CD8-positive, alpha-beta memory T cell (primary cell): ENCODE measurements at regions not wholly inside any gene's neighbourhood (a gene's known extent, or its start where the extent isn't known, plus 50 kb on each side); places are given as distances from the start of the nearest gene placed in this dataset.

Experiments
- CTCF ChIA-PET: fragments of 350-600 bp; sonication (Branson Sonifier 250); formaldehyde crosslinking; loops from one replicate; lab custom pipeline; 2021; ENCODE audit warnings: antibody characterized with exemption; lab: Charles Lee
- POLR2A ChIA-PET: fragments of 350-600 bp; sonication (Branson Sonifier 250); formaldehyde crosslinking; loops from one replicate; lab custom pipeline; 2021; ENCODE audit warnings: antibody characterized with exemption; lab: Charles Lee
- DNase-seq, 5 donors: peaks; one replicate each; pipeline versions ENCODE4 v3.0.0 to v3.0.0-alpha.2; 2020 to 2022; ENCODE audit warnings: mixed read lengths in 1 of 5
- H3K27ac ChIP-seq: one replicate; pipeline ENCODE4 v1.7.0; 2013; ENCODE audit warnings: low read depth, mild to moderate bottlenecking, low read length, moderate library complexity
- H3K27me3 ChIP-seq: 2 replicates; pipeline ENCODE4 v1.7.0; 2013; ENCODE audit warnings: low read length, mild to moderate bottlenecking; ENCODE audit not compliant: insufficient read depth, poor library complexity, severe bottlenecking
- H3K36me3 ChIP-seq: 2 replicates; pipeline ENCODE4 v1.7.0; 2013; ENCODE audit warnings: mild to moderate bottlenecking, low read length, moderate library complexity; ENCODE audit not compliant: insufficient read depth
- H3K4me1 ChIP-seq: 2 replicates; pipeline ENCODE4 v1.7.0; 2013; ENCODE audit warnings: mild to moderate bottlenecking, low read length, moderate library complexity; ENCODE audit not compliant: insufficient read depth
- H3K4me3 ChIP-seq: 2 replicates; pipeline ENCODE4 v1.7.0; 2013; ENCODE audit warnings: mild to moderate bottlenecking, low read length
- H3K9me3 ChIP-seq: 2 replicates; pipeline ENCODE4 v1.7.0; 2013; ENCODE audit warnings: mild to moderate bottlenecking, low read length
- H3K27ac Mint-ChIP-seq, 8 donors: one replicate each; pipeline ENCODE4 v1.8.0; 2020 to 2021; ENCODE audit warnings: mixed read lengths in 8 of 8, mild to moderate bottlenecking in 6 of 8, inconsistent platforms in 3 of 8, moderate library complexity in 3 of 8
- H3K27me3 Mint-ChIP-seq, 2 donors: one replicate each; pipeline ENCODE4 v1.8.0; 2020 to 2021; ENCODE audit warnings: mixed read lengths in 2 of 2, mild to moderate bottlenecking in 1 of 2, moderate library complexity in 1 of 2
- H3K36me3 Mint-ChIP-seq, 3 donors: one replicate each; pipeline ENCODE4 v1.8.0; 2020 to 2021; ENCODE audit warnings: mixed read lengths in 3 of 3, inconsistent platforms in 1 of 3, mild to moderate bottlenecking in 1 of 3
- H3K4me1 Mint-ChIP-seq, 3 donors: one replicate each; pipeline ENCODE4 v1.8.0; 2020 to 2021; ENCODE audit warnings: mixed read lengths in 3 of 3, inconsistent platforms in 1 of 3, mild to moderate bottlenecking in 1 of 3
- H3K4me3 Mint-ChIP-seq, 7 donors: one replicate each; pipeline ENCODE4 v1.8.0; 2020 to 2021; ENCODE audit warnings: mixed read lengths in 7 of 7, mild to moderate bottlenecking in 6 of 7, moderate library complexity in 4 of 7, inconsistent platforms in 2 of 7
- H3K9me3 Mint-ChIP-seq, 5 donors: one replicate each; pipeline ENCODE4 v1.8.0; 2020 to 2022; ENCODE audit warnings: mixed read lengths in 5 of 5, mild to moderate bottlenecking in 3 of 5, moderate library complexity in 2 of 5, inconsistent platforms in 1 of 5

GRCh38 chr18:34978953-34979608 lies 62.1 kb upstream of the MAPRE2 start:
- Mint-ChIP-seq H3K9me3 (no peaks in the 10 kb centered on the region), H3K36me3 (peaks cover 0 to 4% (median 0%) of the 10 kb centered on the region in 3 donors), H3K4me3 (peak overlapping the region; percentile 89 to 99 (median 95)), H3K4me1 (peaks cover 25 to 33% (median 29%) of the 10 kb centered on the region in 3 donors), H3K27me3 (peaks cover 0 to 2% of the 10 kb centered on the region in 2 donors), H3K27ac (peak overlapping the region; percentile 66 to 96 (median 88))
- peaks cover 5% of the 10 kb centered on the region for H3K4me1 ChIP-seq
- no peaks in the 10 kb centered on the region for H3K9me3 ChIP-seq
- POLR2A ChIA-PET = interaction anchor here (0.6 kb wide), 1 partner anchor 262 kb away, joined by 3 read pairs; the partner anchor contains the start of gene ZNF397
- no peak overlapping the region for H3K27ac ChIP-seq
- no peaks in the 10 kb centered on the region for H3K27me3 ChIP-seq
- peak overlapping the region; percentile 89 for H3K4me3 ChIP-seq
- no peaks in the 10 kb centered on the region for H3K36me3 ChIP-seq
- CTCF ChIA-PET = interaction anchor here (0.8 to 1.2 kb wide), 3 partner anchors 24 to 63 kb away, joined by 3 to 5 read pairs (median 3); no protein-coding TSS in a partner anchor
- peak; percentile 27 to 73 (median 33) for DNase-seq

DNA sequence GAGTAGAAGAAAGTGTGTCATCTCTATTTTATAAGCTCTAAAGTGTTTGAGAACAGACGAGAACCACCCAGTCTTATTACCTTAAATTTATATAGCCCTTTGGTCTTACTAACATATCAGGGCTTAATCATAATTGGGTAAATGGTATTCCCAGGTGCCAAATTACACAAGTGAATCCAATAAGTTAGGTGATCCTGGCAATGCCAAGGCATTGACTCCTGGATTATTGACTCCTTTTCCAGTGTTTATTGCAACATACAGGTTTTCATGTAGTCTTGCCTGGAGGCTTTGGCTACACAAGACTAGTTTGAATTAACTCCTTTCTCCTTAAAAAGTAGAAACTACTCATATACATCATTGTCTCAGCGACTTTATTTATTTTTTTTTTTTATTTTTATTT lies 59.7 kb upstream of the MAPRE2 start:
- no peaks in the 10 kb centered on the region for H3K9me3 ChIP-seq
- peaks cover 5% of the 10 kb centered on the region for H3K4me1 ChIP-seq
- no peaks in the 10 kb centered on the region for H3K36me3 ChIP-seq
- no peaks in the 10 kb centered on the region for H3K27me3 ChIP-seq
- peaks cover 0 to 4% (median 0%) of the 10 kb centered on the region in 3 donors for H3K36me3 Mint-ChIP-seq
- DNase-seq = no peak
- CTCF ChIA-PET = interaction anchor here (1.1 to 1.2 kb wide), 2 partner anchors 13 to 154 kb away, joined by 3 to 5 read pairs; no protein-coding TSS in a partner anchor
- peaks cover 20 to 27% (median 22%) of the 10 kb centered on the region in 3 donors for H3K4me1 Mint-ChIP-seq
- H3K27ac Mint-ChIP-seq = peak overlapping the region in 1 of 8 donors; percentile 47
- no peaks in the 10 kb centered on the region for H3K9me3 Mint-ChIP-seq
- POLR2A ChIA-PET = no interaction called here
- no peak overlapping the region for H3K27ac ChIP-seq
- no peak overlapping the region for H3K4me3 ChIP-seq
- H3K27me3 Mint-ChIP-seq = peaks cover 0 to 2% of the 10 kb centered on the region in 2 donors
- H3K4me3 Mint-ChIP-seq = no peak overlapping the region

DNA sequence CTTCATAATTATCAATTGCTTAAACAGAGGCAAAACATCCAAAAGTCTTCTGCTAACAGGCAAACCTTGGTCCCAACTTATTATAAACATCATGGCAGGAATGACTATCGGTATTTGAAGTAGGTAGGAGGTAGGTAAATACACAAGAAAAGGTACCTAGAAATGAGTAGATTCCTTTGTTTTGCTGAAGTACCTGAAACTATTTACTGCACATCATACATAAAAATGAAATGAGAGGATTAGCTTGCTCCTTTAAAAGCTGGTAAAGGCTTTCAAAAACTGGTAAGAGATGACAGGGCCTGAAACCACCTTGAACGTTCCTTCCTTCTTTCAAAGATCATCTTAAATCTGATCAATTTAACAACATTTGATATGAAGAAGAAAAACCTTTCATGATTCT lies 55.2 kb upstream of the MAPRE2 start:
- Mint-ChIP-seq H3K27ac (no peak overlapping the region), H3K4me1 (peaks cover 0 to 5% (median 3%) of the 10 kb centered on the region in 3 donors), H3K27me3 (peaks cover 0 to 2% of the 10 kb centered on the region in 2 donors), H3K4me3 (no peak overlapping the region), H3K9me3 (no peaks in the 10 kb centered on the region), H3K36me3 (peaks cover 0 to 2% (median 0%) of the 10 kb centered on the region in 3 donors)
- no peak overlapping the region for H3K4me3 ChIP-seq
- ChIA-PET POLR2A (no interaction called here), CTCF (interaction anchor here (1.0 kb wide), 1 partner anchor 21 kb away, joined by 3 read pairs; no protein-coding TSS in a partner anchor)
- DNase-seq = no peak
- no peaks in the 10 kb centered on the region for H3K4me1 ChIP-seq
- H3K27me3 ChIP-seq = no peaks in the 10 kb centered on the region
- no peak overlapping the region for H3K27ac ChIP-seq
- H3K9me3 ChIP-seq = no peaks in the 10 kb centered on the region
- H3K36me3 ChIP-seq = no peaks in the 10 kb centered on the region

DNA sequence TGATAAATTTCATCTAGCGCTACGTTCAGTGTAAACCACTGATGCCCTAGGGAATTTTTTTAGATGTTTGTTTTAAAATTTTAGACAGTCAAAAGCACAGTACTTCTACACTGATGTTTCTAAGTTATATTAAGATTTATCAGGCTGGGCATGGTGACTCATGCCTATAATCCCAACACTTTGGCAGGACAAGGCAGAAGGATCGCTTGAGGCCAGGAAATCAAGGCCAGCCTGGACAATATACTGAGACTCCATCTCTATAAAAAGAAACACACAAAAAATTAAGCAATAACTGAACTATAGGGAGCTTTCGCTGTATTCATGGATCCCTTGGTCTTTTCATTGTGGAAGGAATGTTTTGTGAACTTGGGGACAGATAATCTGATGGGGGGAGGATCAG lies 50.6 kb upstream of the MAPRE2 start:
- no peak overlapping the region for H3K4me3 ChIP-seq
- no peak for DNase-seq
- peak overlapping the region in 1 of 8 donors; percentile 5 for H3K27ac Mint-ChIP-seq
- H3K27me3 ChIP-seq = no peaks in the 10 kb centered on the region
- H3K27ac ChIP-seq = no peak overlapping the region
- H3K4me1 Mint-ChIP-seq = peaks cover 0 to 5% (median 3%) of the 10 kb centered on the region in 3 donors
- H3K36me3 Mint-ChIP-seq = peaks cover 0 to 2% (median 0%) of the 10 kb centered on the region in 3 donors
- ChIA-PET POLR2A (no interaction called here), CTCF (no interaction called here)
- no peaks in the 10 kb centered on the region for H3K4me1 ChIP-seq
- no peaks in the 10 kb centered on the region for H3K36me3 ChIP-seq
- peaks cover 0 to 2% of the 10 kb centered on the region in 2 donors for H3K27me3 Mint-ChIP-seq
- H3K4me3 Mint-ChIP-seq = no peak overlapping the region
- H3K9me3 Mint-ChIP-seq = no peaks in the 10 kb centered on the region
- H3K9me3 ChIP-seq = no peaks in the 10 kb centered on the region

DNA sequence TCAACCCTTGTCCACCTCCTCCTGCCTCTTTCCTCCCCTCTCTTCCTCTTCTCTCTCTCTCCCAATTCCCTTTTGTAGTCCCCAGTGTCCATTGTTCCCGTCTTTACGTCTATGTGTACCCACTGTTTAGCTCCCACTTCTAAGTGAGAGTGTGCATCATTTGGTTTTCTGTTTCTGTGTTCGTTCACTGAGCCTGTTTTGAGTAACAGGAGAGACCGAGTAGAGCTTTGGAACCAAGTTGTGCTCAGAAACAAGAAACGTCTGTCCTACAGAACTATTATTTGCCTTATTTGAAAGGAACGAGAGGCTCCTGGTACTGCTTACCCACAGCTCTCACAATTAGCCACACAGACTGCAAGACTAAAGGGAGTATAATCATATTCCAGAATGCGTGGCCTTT lies 50.1 kb upstream of the MAPRE2 start:
- Histone ChIP-seq H3K9me3 (no peaks in the 10 kb centered on the region), H3K27ac (no peak overlapping the region), H3K4me1 (no peaks in the 10 kb centered on the region), H3K27me3 (no peaks in the 10 kb centered on the region), H3K36me3 (no peaks in the 10 kb centered on the region), H3K4me3 (no peak overlapping the region)
- Mint-ChIP-seq H3K36me3 (peaks cover 0 to 2% (median 0%) of the 10 kb centered on the region in 3 donors), H3K4me3 (no peak overlapping the region), H3K4me1 (peaks cover 0 to 5% (median 3%) of the 10 kb centered on the region in 3 donors), H3K9me3 (no peaks in the 10 kb centered on the region), H3K27ac (peak overlapping the region in 1 of 8 donors; percentile 5), H3K27me3 (peaks cover 0 to 2% of the 10 kb centered on the region in 2 donors)
- POLR2A ChIA-PET = no interaction called here
- CTCF ChIA-PET = interaction anchor here (1.4 kb wide), 1 partner anchor 152 kb away, joined by 3 read pairs; no protein-coding TSS in a partner anchor
- DNase-seq = no peak
